DOHH2 (cell line): ENCODE measurements at regions not wholly inside any gene's neighbourhood (a gene's known extent, or its start where the extent isn't known, plus 50 kb on each side); places are given as distances from the start of the nearest gene placed in this dataset.

ENCODE experiments used
- H3F3A ChIP-seq: fragments of 200-600 bp; sonication (generic), shearing (Covaris generic); 2 replicates; pipeline ENCODE4 v1.6.0; 2016; ENCODE audit warnings: antibody characterized with exemption, mild to moderate bottlenecking; ENCODE audit not compliant: control insufficient read depth, insufficient read depth
- H3K27ac ChIP-seq: fragments of 200-600 bp; sonication (generic); 2 replicates; pipeline ENCODE4 v1.5.1; 2014; ENCODE audit warnings: low read depth, mild to moderate bottlenecking, low read length, moderate library complexity
- H3K27me3 ChIP-seq: fragments of 200-600 bp; sonication (generic); 2 replicates; pipeline ENCODE4 v1.6.1; 2014; ENCODE audit warnings: mild to moderate bottlenecking, low read length, mixed read lengths; ENCODE audit not compliant: control insufficient read depth
- H3K36me3 ChIP-seq: fragments of 200-600 bp; sonication (generic); 2 replicates; pipeline ENCODE4 v1.6.1; 2014; ENCODE audit warnings: mild to moderate bottlenecking, low read length, moderate library complexity, mixed read lengths; ENCODE audit not compliant: control insufficient read depth
- H3K4me1 ChIP-seq: fragments of 200-600 bp; sonication (generic); 2 replicates; pipeline ENCODE4 v1.6.1; 2014; ENCODE audit warnings: mild to moderate bottlenecking, low read length, mixed read lengths; ENCODE audit not compliant: control insufficient read depth
- H3K4me2 ChIP-seq: fragments of 200-600 bp; sonication (generic); 2 replicates; pipeline ENCODE4 v1.6.0; 2014; ENCODE audit warnings: mild to moderate bottlenecking, low read length, moderate library complexity
- H3K4me3 ChIP-seq: fragments of 200-600 bp; sonication (generic); 2 replicates; pipeline ENCODE4 v1.5.1; 2014; ENCODE audit warnings: mild to moderate bottlenecking, low read length, mixed read lengths
- H3K79me2 ChIP-seq: fragments of 200-600 bp; sonication (generic); 2 replicates; pipeline ENCODE4 v1.6.1; 2014; ENCODE audit warnings: mild to moderate bottlenecking, low read length, mixed read lengths; ENCODE audit not compliant: control insufficient read depth
- H3K9me2 ChIP-seq: fragments of 200-600 bp; sonication (generic); replicated peaks from 2 replicates; pipeline ENCODE4 v1.6.1; 2014; ENCODE audit warnings: mild to moderate bottlenecking, low read length, mixed read lengths; ENCODE audit not compliant: control insufficient read depth
- H3K9me3 ChIP-seq: fragments of 200-600 bp; sonication (generic); 2 replicates; pipeline ENCODE4 v1.6.1; 2014; ENCODE audit warnings: antibody characterized with exemption, low read length, mixed read lengths; ENCODE audit not compliant: control insufficient read depth, insufficient read depth
- H4K20me1 ChIP-seq: fragments of 200-600 bp; sonication (generic); 2 replicates; pipeline ENCODE4 v1.6.0; 2014; ENCODE audit warnings: low read depth, mild to moderate bottlenecking, antibody characterized with exemption, low read length, moderate library complexity; ENCODE audit not compliant: control insufficient read depth, insufficient read depth
- EZH2phosphoT487 ChIP-seq: fragments of 200-600 bp; sonication (generic); IDR thresholded peaks from 2 replicates; pipeline ENCODE4 v1.6.1; 2017; ENCODE audit warnings: borderline replicate concordance, mild to moderate bottlenecking, antibody characterized with exemption, low read length, moderate library complexity, mixed read lengths
- TF ChIP-seq, protein P1 (sequence below): fragments of 200-600 bp; sonication (generic); IDR thresholded peaks from one replicate; pipeline ENCODE4 v1.5.1; 2014; ENCODE audit warnings: antibody characterized with exemption, mild to moderate bottlenecking, low read depth, low read length; ENCODE audit not compliant: poor library complexity, severe bottlenecking

DNA sequence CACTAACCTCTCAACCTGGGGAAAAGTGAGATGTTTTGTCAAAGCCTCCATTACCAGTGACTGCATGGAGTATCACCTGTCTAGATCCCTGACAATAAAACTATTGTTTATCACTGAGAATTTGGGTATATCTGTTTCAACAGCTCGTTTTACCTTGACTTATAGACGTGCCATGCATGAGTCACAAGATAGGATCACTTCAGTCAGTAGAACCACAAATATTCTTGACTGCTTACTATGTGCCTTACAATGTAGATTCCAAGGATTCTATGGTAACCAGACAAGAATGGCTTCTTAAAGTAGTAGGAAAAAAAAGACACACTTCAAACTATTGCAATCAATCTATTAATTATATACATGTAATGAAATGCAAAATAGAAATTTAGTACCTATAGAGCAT lies 55.7 kb upstream of the GRM7 start:
- no peaks in the 10 kb centered on the region for H3K9me2 ChIP-seq
- no peaks in the 10 kb centered on the region for H3K36me3 ChIP-seq

DNA sequence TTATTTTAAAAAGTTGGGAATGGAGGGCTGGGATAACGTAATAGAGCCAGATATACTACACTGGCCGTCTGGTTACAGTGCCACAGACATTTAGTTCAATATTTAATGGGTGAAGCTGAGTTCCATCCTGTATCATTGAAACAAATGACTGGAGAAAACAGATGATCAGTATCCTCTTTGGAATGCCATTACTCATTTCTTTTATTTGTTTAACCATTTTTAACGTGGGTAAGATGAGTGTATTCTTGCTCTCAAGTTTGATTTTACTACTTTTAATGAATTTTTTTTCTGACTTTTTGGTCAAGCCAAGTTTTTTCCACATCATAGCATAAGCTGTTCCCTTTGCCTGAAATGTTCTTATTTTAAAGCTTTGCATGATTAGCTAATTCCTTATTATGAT lies 53.9 kb upstream of the GRM7 start:
- H3K4me1 ChIP-seq = no peaks in the 10 kb centered on the region
- H3K4me2 ChIP-seq = no peak overlapping the region
- H3F3A ChIP-seq = no peaks in the 10 kb centered on the region
- H3K4me3 ChIP-seq = no peak overlapping the region
- no peaks in the 10 kb centered on the region for H3K27me3 ChIP-seq
- H3K9me2 ChIP-seq = no peaks in the 10 kb centered on the region
- no peak overlapping the region for H3K27ac ChIP-seq
- TF ChIP-seq, protein P1, sequence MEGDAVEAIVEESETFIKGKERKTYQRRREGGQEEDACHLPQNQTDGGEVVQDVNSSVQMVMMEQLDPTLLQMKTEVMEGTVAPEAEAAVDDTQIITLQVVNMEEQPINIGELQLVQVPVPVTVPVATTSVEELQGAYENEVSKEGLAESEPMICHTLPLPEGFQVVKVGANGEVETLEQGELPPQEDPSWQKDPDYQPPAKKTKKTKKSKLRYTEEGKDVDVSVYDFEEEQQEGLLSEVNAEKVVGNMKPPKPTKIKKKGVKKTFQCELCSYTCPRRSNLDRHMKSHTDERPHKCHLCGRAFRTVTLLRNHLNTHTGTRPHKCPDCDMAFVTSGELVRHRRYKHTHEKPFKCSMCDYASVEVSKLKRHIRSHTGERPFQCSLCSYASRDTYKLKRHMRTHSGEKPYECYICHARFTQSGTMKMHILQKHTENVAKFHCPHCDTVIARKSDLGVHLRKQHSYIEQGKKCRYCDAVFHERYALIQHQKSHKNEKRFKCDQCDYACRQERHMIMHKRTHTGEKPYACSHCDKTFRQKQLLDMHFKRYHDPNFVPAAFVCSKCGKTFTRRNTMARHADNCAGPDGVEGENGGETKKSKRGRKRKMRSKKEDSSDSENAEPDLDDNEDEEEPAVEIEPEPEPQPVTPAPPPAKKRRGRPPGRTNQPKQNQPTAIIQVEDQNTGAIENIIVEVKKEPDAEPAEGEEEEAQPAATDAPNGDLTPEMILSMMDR = no peak
- TF ChIP-seq EZH2phosphoT487 = no peak
- no peaks in the 10 kb centered on the region for H4K20me1 ChIP-seq
- H3K79me2 ChIP-seq = no peaks in the 10 kb centered on the region
- H3K36me3 ChIP-seq = no peaks in the 10 kb centered on the region
- H3K9me3 ChIP-seq = no peaks in the 10 kb centered on the region

More for the DNA sequence above, 55.7 kb upstream of the GRM7 start:
- no peaks in the 10 kb centered on the region for H3K27me3 ChIP-seq
- TF ChIP-seq, protein P1 = no peak
- no peak for TF ChIP-seq EZH2phosphoT487
- H3K4me1 ChIP-seq = no peaks in the 10 kb centered on the region
- H3K9me3 ChIP-seq = no peaks in the 10 kb centered on the region
- H3K4me2 ChIP-seq = no peak overlapping the region
- H3K27ac ChIP-seq = no peak overlapping the region
- H3F3A ChIP-seq = no peaks in the 10 kb centered on the region
- H4K20me1 ChIP-seq = no peaks in the 10 kb centered on the region
- no peak overlapping the region for H3K4me3 ChIP-seq
- no peaks in the 10 kb centered on the region for H3K79me2 ChIP-seq

DNA sequence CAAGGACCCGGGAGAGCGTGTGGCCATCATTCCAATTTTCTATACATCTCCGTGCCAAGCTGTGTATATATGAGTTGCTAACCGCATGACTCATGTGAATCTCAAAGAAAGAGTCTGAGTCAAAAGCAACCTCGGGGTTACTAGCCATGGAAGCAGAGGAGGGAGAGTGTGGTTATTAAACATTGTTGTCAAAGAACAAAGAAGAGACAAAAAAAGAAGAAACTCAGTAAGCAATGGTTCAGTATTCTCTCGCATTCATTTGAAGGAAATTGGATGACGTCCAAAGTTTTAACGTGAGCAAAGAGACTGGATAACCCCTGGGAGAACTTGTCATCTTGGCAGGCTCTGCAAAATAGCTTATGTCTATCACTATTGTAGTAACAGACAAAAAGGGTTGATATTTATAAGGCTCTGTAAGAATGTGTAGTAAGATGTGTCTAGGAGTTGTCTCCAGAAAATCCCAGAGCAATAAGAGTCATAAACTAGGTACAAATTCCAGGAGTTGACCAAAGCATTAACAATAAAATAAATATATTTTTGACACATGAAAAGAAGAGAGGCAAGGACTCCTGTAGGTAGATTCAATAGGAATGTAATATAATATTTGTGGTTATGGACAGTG lies 52.8 kb upstream of the GRM7 start:
- Histone ChIP-seq H4K20me1 (no peaks in the 10 kb centered on the region), H3K4me3 (no peak overlapping the region), H3K27me3 (no peaks in the 10 kb centered on the region), H3K27ac (no peak overlapping the region), H3F3A (no peaks in the 10 kb centered on the region), H3K79me2 (no peaks in the 10 kb centered on the region), H3K9me3 (no peaks in the 10 kb centered on the region), H3K9me2 (no peaks in the 10 kb centered on the region), H3K4me1 (no peaks in the 10 kb centered on the region), H3K36me3 (no peaks in the 10 kb centered on the region), H3K4me2 (no peak overlapping the region)
- no peak for TF ChIP-seq EZH2phosphoT487
- TF ChIP-seq, protein P1 = no peak
